ENCODE measurements at regions not wholly inside any gene's neighbourhood (a gene's known extent, or its start where the extent isn't known, plus 50 kb on each side); places are given as distances from the start of the nearest gene placed in this dataset.

GRCh38 chr13:112209711-112210110 is 142.8 kb downstream of the SOX1 start:
- WGBS, 2 experiments (ENCODE audit: insufficient coverage in 2 of 2): 77 to 80% methylated on average over 1 to 4 of the region's 9 CpGs
- Histone ChIP-seq H3K36me3 (ENCODE audit: control insufficient read depth, insufficient read depth, low read length) (no peaks in the 10 kb centered on the region), H3K4me3 (ENCODE audit: extremely low read depth, insufficient read depth, low read length, poor library complexity, severe bottlenecking) (no peak overlapping the region), H3K27ac (ENCODE audit: low read depth, low read length, severe bottlenecking) (no peak overlapping the region), H3K9me3 (ENCODE audit: control insufficient read depth, low read length) (no peaks in the 10 kb centered on the region), H3K4me1 (ENCODE audit: control insufficient read depth, insufficient read depth, low read length, poor library complexity, severe bottlenecking) (peaks cover 4% of the 10 kb centered on the region)

GRCh38 chr13:112210371-112210770 is 143.4 kb downstream of the SOX1 start:
- H3K36me3 ChIP-seq (ENCODE audit: control insufficient read depth, insufficient read depth, low read length): no peaks in the 10 kb centered on the region
- WGBS, 2 experiments (ENCODE audit: insufficient coverage in 2 of 2): 57 to 60% methylated on average over 11 of the region's 11 CpGs
- H3K9me3 ChIP-seq (ENCODE audit: control insufficient read depth, low read length): no peaks in the 10 kb centered on the region
- no peak overlapping the region for H3K4me3 ChIP-seq (ENCODE audit: extremely low read depth, insufficient read depth, low read length, poor library complexity, severe bottlenecking)
- no peak overlapping the region for H3K27ac ChIP-seq (ENCODE audit: low read depth, low read length, severe bottlenecking)
- H3K4me1 ChIP-seq (ENCODE audit: control insufficient read depth, insufficient read depth, low read length, poor library complexity, severe bottlenecking): no peaks in the 10 kb centered on the region

- Histone ChIP-seq H3K9me3 (ENCODE audit: control insufficient read depth, low read length) (no peaks in the 10 kb centered on the region), H3K4me3 (ENCODE audit: extremely low read depth, insufficient read depth, low read length, poor library complexity, severe bottlenecking) (no peak overlapping the region), H3K36me3 (ENCODE audit: control insufficient read depth, insufficient read depth, low read length) (no peaks in the 10 kb centered on the region), H3K27ac (ENCODE audit: low read depth, low read length, severe bottlenecking) (no peak overlapping the region), H3K4me1 (ENCODE audit: control insufficient read depth, insufficient read depth, low read length, poor library complexity, severe bottlenecking) (no peaks in the 10 kb centered on the region)
- 88% methylated on average over 2 to 4 of the region's 5 CpGs for WGBS, 2 experiments (ENCODE audit: insufficient coverage in 2 of 2)
Observed at GRCh38 chr13:112212533-112212932, 145.6 kb downstream of the SOX1 start.

- Histone ChIP-seq H3K4me3 (ENCODE audit: extremely low read depth, insufficient read depth, low read length, poor library complexity, severe bottlenecking) (no peak overlapping the region), H3K9me3 (ENCODE audit: control insufficient read depth, low read length) (no peaks in the 10 kb centered on the region), H3K27ac (ENCODE audit: low read depth, low read length, severe bottlenecking) (no peak overlapping the region), H3K36me3 (ENCODE audit: control insufficient read depth, insufficient read depth, low read length) (no peaks in the 10 kb centered on the region), H3K4me1 (ENCODE audit: control insufficient read depth, insufficient read depth, low read length, poor library complexity, severe bottlenecking) (no peaks in the 10 kb centered on the region)
- 82 to 91% methylated on average over 20 to 24 of the region's 24 CpGs for WGBS, 2 experiments (ENCODE audit: insufficient coverage in 2 of 2)
Observed at GRCh38 chr13:112213467-112214255, 146.7 kb downstream of the SOX1 start.

- Histone ChIP-seq H3K9me3 (ENCODE audit: control insufficient read depth, low read length) (no peaks in the 10 kb centered on the region), H3K27ac (ENCODE audit: low read depth, low read length, severe bottlenecking) (no peak overlapping the region), H3K36me3 (ENCODE audit: control insufficient read depth, insufficient read depth, low read length) (no peaks in the 10 kb centered on the region), H3K4me3 (ENCODE audit: extremely low read depth, insufficient read depth, low read length, poor library complexity, severe bottlenecking) (no peak overlapping the region), H3K4me1 (ENCODE audit: control insufficient read depth, insufficient read depth, low read length, poor library complexity, severe bottlenecking) (no peaks in the 10 kb centered on the region)
- 82 to 86% methylated on average over 16 to 19 of the region's 19 CpGs for WGBS, 2 experiments (ENCODE audit: insufficient coverage in 2 of 2)
Observed at GRCh38 chr13:112215871-112216270, 148.9 kb downstream of the SOX1 start.

GRCh38 chr13:112217431-112217830 is 150.5 kb downstream of the SOX1 start:
- Histone ChIP-seq H3K4me3 (ENCODE audit: extremely low read depth, insufficient read depth, low read length, poor library complexity, severe bottlenecking) (no peak overlapping the region), H3K9me3 (ENCODE audit: control insufficient read depth, low read length) (no peaks in the 10 kb centered on the region), H3K36me3 (ENCODE audit: control insufficient read depth, insufficient read depth, low read length) (no peaks in the 10 kb centered on the region), H3K27ac (ENCODE audit: low read depth, low read length, severe bottlenecking) (no peak overlapping the region), H3K4me1 (ENCODE audit: control insufficient read depth, insufficient read depth, low read length, poor library complexity, severe bottlenecking) (no peaks in the 10 kb centered on the region)
- 86 to 91% methylated on average over 7 of the region's 7 CpGs for WGBS, 2 experiments (ENCODE audit: insufficient coverage in 2 of 2)

GRCh38 chr13:112218416-112218815 is 151.5 kb downstream of the SOX1 start:
- H3K4me3 ChIP-seq (ENCODE audit: extremely low read depth, insufficient read depth, low read length, poor library complexity, severe bottlenecking): no peak overlapping the region
- H3K27ac ChIP-seq (ENCODE audit: low read depth, low read length, severe bottlenecking): no peak overlapping the region
- no peaks in the 10 kb centered on the region for H3K9me3 ChIP-seq (ENCODE audit: control insufficient read depth, low read length)
- no peaks in the 10 kb centered on the region for H3K36me3 ChIP-seq (ENCODE audit: control insufficient read depth, insufficient read depth, low read length)
- no peaks in the 10 kb centered on the region for H3K4me1 ChIP-seq (ENCODE audit: control insufficient read depth, insufficient read depth, low read length, poor library complexity, severe bottlenecking)
- WGBS, 2 experiments (ENCODE audit: insufficient coverage in 2 of 2): 68 to 74% methylated on average over 4 to 5 of the region's 6 CpGs

- H3K4me1 ChIP-seq (ENCODE audit: control insufficient read depth, insufficient read depth, low read length, poor library complexity, severe bottlenecking): no peaks in the 10 kb centered on the region
- no peaks in the 10 kb centered on the region for H3K9me3 ChIP-seq (ENCODE audit: control insufficient read depth, low read length)
- no peaks in the 10 kb centered on the region for H3K36me3 ChIP-seq (ENCODE audit: control insufficient read depth, insufficient read depth, low read length)
- WGBS, 2 experiments (ENCODE audit: insufficient coverage in 2 of 2): 81 to 89% methylated on average over 6 to 7 of the region's 8 CpGs
- H3K27ac ChIP-seq (ENCODE audit: low read depth, low read length, severe bottlenecking): no peak overlapping the region
- no peak overlapping the region for H3K4me3 ChIP-seq (ENCODE audit: extremely low read depth, insufficient read depth, low read length, poor library complexity, severe bottlenecking)
Observed at GRCh38 chr13:112219740-112220139, 152.8 kb downstream of the SOX1 start.

- H3K27ac ChIP-seq (ENCODE audit: low read depth, low read length, severe bottlenecking): no peak overlapping the region
- H3K9me3 ChIP-seq (ENCODE audit: control insufficient read depth, low read length): no peaks in the 10 kb centered on the region
- no peaks in the 10 kb centered on the region for H3K36me3 ChIP-seq (ENCODE audit: control insufficient read depth, insufficient read depth, low read length)
- WGBS, 2 experiments (ENCODE audit: insufficient coverage in 2 of 2): 90 to 93% methylated on average over 15 of the region's 15 CpGs
- no peaks in the 10 kb centered on the region for H3K4me1 ChIP-seq (ENCODE audit: control insufficient read depth, insufficient read depth, low read length, poor library complexity, severe bottlenecking)
- H3K4me3 ChIP-seq (ENCODE audit: extremely low read depth, insufficient read depth, low read length, poor library complexity, severe bottlenecking): no peak overlapping the region
Observed at GRCh38 chr13:112220296-112220875, 153.4 kb downstream of the SOX1 start.

- Histone ChIP-seq H3K9me3 (ENCODE audit: control insufficient read depth, low read length) (no peaks in the 10 kb centered on the region), H3K4me1 (ENCODE audit: control insufficient read depth, insufficient read depth, low read length, poor library complexity, severe bottlenecking) (no peaks in the 10 kb centered on the region), H3K4me3 (ENCODE audit: extremely low read depth, insufficient read depth, low read length, poor library complexity, severe bottlenecking) (no peak overlapping the region), H3K27ac (ENCODE audit: low read depth, low read length, severe bottlenecking) (no peak overlapping the region), H3K36me3 (ENCODE audit: control insufficient read depth, insufficient read depth, low read length) (no peaks in the 10 kb centered on the region)
- 93 to 94% methylated on average over 15 of the region's 15 CpGs for WGBS, 2 experiments (ENCODE audit: insufficient coverage in 2 of 2)
Observed at GRCh38 chr13:112220925-112221324, 154.0 kb downstream of the SOX1 start.

GRCh38 chr13:112222971-112223370 is 153.2 kb upstream of the SPACA7 start:
- Histone ChIP-seq H3K4me1 (ENCODE audit: control insufficient read depth, insufficient read depth, low read length, poor library complexity, severe bottlenecking) (no peaks in the 10 kb centered on the region), H3K36me3 (ENCODE audit: control insufficient read depth, insufficient read depth, low read length) (no peaks in the 10 kb centered on the region), H3K27ac (ENCODE audit: low read depth, low read length, severe bottlenecking) (no peak overlapping the region), H3K9me3 (ENCODE audit: control insufficient read depth, low read length) (no peaks in the 10 kb centered on the region), H3K4me3 (ENCODE audit: extremely low read depth, insufficient read depth, low read length, poor library complexity, severe bottlenecking) (no peak overlapping the region)
- WGBS, 2 experiments (ENCODE audit: insufficient coverage in 2 of 2): 94 to 96% methylated on average over 13 of the region's 14 CpGs

Measured in mesodermal cell (in vitro differentiated cells).